H9 (cell line): ENCODE measurements at regions not wholly inside any gene's neighbourhood (a gene's known extent, or its start where the extent isn't known, plus 50 kb on each side); places are given as distances from the start of the nearest gene placed in this dataset.

Source experiments
- DNase-seq: peaks from one replicate; pipeline ENCODE4 v3.0.0-alpha.2; 2017
- H2AFZ ChIP-seq: one replicate; pipeline ENCODE4 v1.6.1; 2013; ENCODE audit warnings: mild to moderate bottlenecking, low read length, control low read depth, moderate library complexity
- H2AK5ac ChIP-seq: 2 replicates; pipeline ENCODE4 v1.6.1; 2013; ENCODE audit warnings: low read length, control low read depth, mixed read lengths; ENCODE audit not compliant: insufficient read length
- H2BK120ac ChIP-seq: one replicate; pipeline ENCODE4 v1.6.1; 2013; ENCODE audit warnings: low read depth, mild to moderate bottlenecking, low read length, control low read depth, inconsistent platforms; ENCODE audit not compliant: poor library complexity, severe bottlenecking
- H2BK12ac ChIP-seq: 2 replicates; pipeline ENCODE4 v1.6.1; 2013; ENCODE audit warnings: low read length, control low read depth, mixed read lengths, low read depth; ENCODE audit not compliant: insufficient read length
- H2BK15ac ChIP-seq: 2 replicates; pipeline ENCODE4 v1.6.1; 2013; ENCODE audit warnings: low read depth, low read length, control low read depth
- H2BK20ac ChIP-seq: one replicate; pipeline ENCODE4 v1.6.1; 2013; ENCODE audit warnings: low read depth, mild to moderate bottlenecking, low read length, control low read depth, inconsistent platforms; ENCODE audit not compliant: poor library complexity, severe bottlenecking
- H2BK5ac ChIP-seq: 2 replicates; pipeline ENCODE4 v1.6.1; 2013; ENCODE audit warnings: low read length, control low read depth, mixed read lengths; ENCODE audit not compliant: insufficient read length
- H3K14ac ChIP-seq: 2 replicates; pipeline ENCODE4 v1.6.1; 2013; ENCODE audit warnings: low read length, control low read depth; ENCODE audit not compliant: insufficient read depth
- H3K18ac ChIP-seq: 2 replicates; pipeline ENCODE4 v1.6.1; 2013; ENCODE audit warnings: low read depth, mild to moderate bottlenecking, mixed read lengths, low read length, control low read depth; ENCODE audit not compliant: insufficient read length
- H3K23ac ChIP-seq: 2 replicates; pipeline ENCODE4 v1.6.1; 2013; ENCODE audit warnings: low read length, control low read depth, mixed read lengths, low read depth; ENCODE audit not compliant: insufficient read length
- H3K23me2 ChIP-seq: 2 replicates; pipeline ENCODE4 v1.6.1; 2013; ENCODE audit warnings: low read depth, mild to moderate bottlenecking, mixed read lengths, low read length, control low read depth; ENCODE audit not compliant: insufficient read length, poor library complexity, severe bottlenecking
- H3K27ac ChIP-seq: 2 replicates; pipeline ENCODE4 v1.5.1; 2013; ENCODE audit warnings: low read length, control low read depth, mixed read lengths, low read depth; ENCODE audit not compliant: insufficient read length
- H3K27me3 ChIP-seq: 2 replicates; pipeline ENCODE4 v1.6.1; 2013; ENCODE audit warnings: low read length, control low read depth, inconsistent platforms; ENCODE audit not compliant: insufficient read depth
- H3K4ac ChIP-seq: 2 replicates; pipeline ENCODE4 v1.6.1; 2013; ENCODE audit warnings: low read depth, mild to moderate bottlenecking, control low read depth, inconsistent platforms, low read length, moderate library complexity
- H3K4me1 ChIP-seq: 2 replicates; pipeline ENCODE4 v1.6.1; 2013; ENCODE audit warnings: low read length, control low read depth, inconsistent platforms; ENCODE audit not compliant: insufficient read depth
- H3K4me2 ChIP-seq: 2 replicates; pipeline ENCODE4 v1.6.1; 2013; ENCODE audit warnings: low read length, control low read depth, mixed read lengths; ENCODE audit not compliant: insufficient read length, insufficient read depth
- H3K56ac ChIP-seq: 2 replicates; pipeline ENCODE4 v1.6.1; 2013; ENCODE audit warnings: low read depth, mild to moderate bottlenecking, mixed read lengths, low read length, control low read depth; ENCODE audit not compliant: insufficient read length
- H3K79me1 ChIP-seq: 2 replicates; pipeline ENCODE4 v1.6.1; 2013; ENCODE audit warnings: low read depth, mild to moderate bottlenecking, moderate library complexity, low read length, control low read depth, inconsistent platforms; ENCODE audit not compliant: insufficient read depth, poor library complexity, severe bottlenecking
- H3K79me2 ChIP-seq: 2 replicates; pipeline ENCODE4 v1.6.1; 2013; ENCODE audit warnings: low read length, control low read depth, inconsistent platforms; ENCODE audit not compliant: insufficient read depth
- H3K9ac ChIP-seq: 2 replicates; pipeline ENCODE4 v1.6.1; 2013; ENCODE audit warnings: low read length, control low read depth, mixed read lengths; ENCODE audit not compliant: insufficient read length; ENCODE audit errors: extremely low read depth
- H3K9me3 ChIP-seq: one replicate; pipeline ENCODE4 v1.6.1; 2013; ENCODE audit warnings: low read depth, low read length, inconsistent platforms; ENCODE audit not compliant: control insufficient read depth
- H3T11ph ChIP-seq: one replicate; pipeline ENCODE4 v1.6.1; 2013; ENCODE audit warnings: mild to moderate bottlenecking, low read length, control low read depth, inconsistent platforms
- H4K20me1 ChIP-seq: one replicate; pipeline ENCODE4 v1.6.1; 2013; ENCODE audit not compliant: control insufficient read depth, insufficient read length, insufficient read depth
- H4K5ac ChIP-seq: 2 replicates; pipeline ENCODE4 v1.6.1; 2013; ENCODE audit warnings: low read depth, mild to moderate bottlenecking, mixed read lengths, low read length, control low read depth; ENCODE audit not compliant: insufficient read length
- H4K8ac ChIP-seq: replicated peaks from 2 replicates; pipeline ENCODE4 v1.6.1; 2013; ENCODE audit warnings: low read length, control low read depth, mixed read lengths, low read depth; ENCODE audit not compliant: insufficient read length
- H4K91ac ChIP-seq: 2 replicates; pipeline ENCODE4 v1.6.1; 2013; ENCODE audit warnings: low read depth, mild to moderate bottlenecking, moderate library complexity, mixed read lengths, low read length, control low read depth; ENCODE audit not compliant: insufficient read length
- H3K27ac Mint-ChIP-seq, 3 experiments: 2 replicates in 2 of 3; 3 replicates in 1 of 3; pipeline ENCODE4 v1.8.0; 2020 to 2021; ENCODE audit warnings: mixed read lengths in 3 of 3, mild to moderate bottlenecking in 1 of 3, moderate library complexity in 1 of 3
- H3K27me3 Mint-ChIP-seq: 2 replicates; pipeline ENCODE4 v1.8.0; 2021; ENCODE audit warnings: low read depth, mild to moderate bottlenecking, moderate library complexity, mixed read lengths
- H3K36me3 Mint-ChIP-seq, 3 experiments: 2 replicates in 2 of 3; 3 replicates in 1 of 3; pipeline ENCODE4 v1.8.0; 2020 to 2021; ENCODE audit warnings: low read depth in 3 of 3, mixed read lengths in 3 of 3; ENCODE audit not compliant: insufficient read depth in 1 of 3
- H3K4me1 Mint-ChIP-seq, 2 experiments: 2 replicates each; pipeline ENCODE4 v1.8.0; 2020; ENCODE audit warnings: mixed read lengths in 2 of 2
- H3K4me3 Mint-ChIP-seq, 2 experiments: 2 replicates in 1 of 2; 3 replicates in 1 of 2; pipeline ENCODE4 v1.8.0; 2020 to 2021; ENCODE audit warnings: mild to moderate bottlenecking in 2 of 2, mixed read lengths in 2 of 2, moderate library complexity in 1 of 2
- H3K9me3 Mint-ChIP-seq, 2 experiments: 2 replicates in 1 of 2; 3 replicates in 1 of 2; pipeline ENCODE4 v1.8.0; 2020; ENCODE audit warnings: mild to moderate bottlenecking in 2 of 2, mixed read lengths in 2 of 2, moderate library complexity in 1 of 2
- WGBS: extraction: QIAGEN DNeasy Blood & Tissue Kit; methylation state at CpG from one replicate; pipeline ENCODE4 v1.1.7; 2013; ENCODE audit warnings: missing lambda C conversion rate, low lambda C conversion rate, mixed read lengths; ENCODE audit not compliant: insufficient read length; ENCODE audit errors: extremely low coverage; 5-methylcytosine and 5-hydroxymethylcytosine counted together
- TF ChIP-seq, protein P1 (sequence below): fragments of 200-600 bp; sonication (generic); conservative IDR thresholded peaks from 3 replicates; pipeline ENCODE4 v1.8.0; 2021; ENCODE audit warnings: antibody characterized with exemption, mild to moderate bottlenecking

DNA sequence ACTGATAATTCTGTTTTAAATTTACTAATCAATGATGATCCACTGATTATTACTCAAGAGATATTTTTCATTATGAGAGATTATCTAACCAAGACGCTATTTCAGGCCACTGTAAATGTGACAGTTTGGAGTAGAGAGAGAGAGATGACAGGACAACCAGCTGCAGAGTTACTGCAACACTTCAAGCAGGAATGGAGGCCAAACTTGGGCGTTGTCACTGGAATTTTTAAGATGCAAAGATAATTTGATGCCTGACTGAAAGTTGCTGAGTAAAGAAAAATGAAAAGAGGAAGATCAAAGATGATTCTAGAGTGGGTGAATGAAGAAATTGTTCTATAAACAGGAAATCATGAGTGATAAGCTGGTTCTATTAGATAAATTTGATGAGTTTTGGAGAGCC lies 1302.1 kb upstream of the TMEFF2 start:
- Histone ChIP-seq H2BK15ac (no peak overlapping the region), H2BK5ac (no peak overlapping the region), H4K8ac (no peak overlapping the region), H2BK120ac (no peak overlapping the region), H3K14ac (no peak overlapping the region), H3K79me2 (no peaks in the 10 kb centered on the region), H3K9me3 (no peaks in the 10 kb centered on the region), H2AK5ac (no peak overlapping the region), H4K20me1 (no peaks in the 10 kb centered on the region), H3T11ph (no peak overlapping the region), H2BK20ac (no peak overlapping the region), H3K4me2 (no peak overlapping the region), H3K4ac (no peak overlapping the region), H3K23me2 (no peaks in the 10 kb centered on the region), H4K5ac (no peak overlapping the region), H3K23ac (no peak overlapping the region), H3K4me1 (no peaks in the 10 kb centered on the region), H2AFZ (no peak overlapping the region), H3K27ac (no peak overlapping the region), H3K27me3 (no peaks in the 10 kb centered on the region), H3K56ac (no peak overlapping the region), H3K79me1 (no peaks in the 10 kb centered on the region), H3K18ac (no peak overlapping the region), H3K9ac (no peak overlapping the region), H2BK12ac (no peak overlapping the region), H4K91ac (no peak overlapping the region)
- Mint-ChIP-seq H3K9me3 (no peaks in the 10 kb centered on the region; a peak in 1 of 5 replicates), H3K27ac (no peak overlapping the region), H3K4me1 (no peaks in the 10 kb centered on the region), H3K36me3 (no peaks in the 10 kb centered on the region; a peak in 1 of 7 replicates), H3K4me3 (no peak overlapping the region), H3K27me3 (no peaks in the 10 kb centered on the region)
- no peak for DNase-seq
- WGBS: no CpG with 5 or more reads among the region's 2 CpGs
- TF ChIP-seq, protein P1, sequence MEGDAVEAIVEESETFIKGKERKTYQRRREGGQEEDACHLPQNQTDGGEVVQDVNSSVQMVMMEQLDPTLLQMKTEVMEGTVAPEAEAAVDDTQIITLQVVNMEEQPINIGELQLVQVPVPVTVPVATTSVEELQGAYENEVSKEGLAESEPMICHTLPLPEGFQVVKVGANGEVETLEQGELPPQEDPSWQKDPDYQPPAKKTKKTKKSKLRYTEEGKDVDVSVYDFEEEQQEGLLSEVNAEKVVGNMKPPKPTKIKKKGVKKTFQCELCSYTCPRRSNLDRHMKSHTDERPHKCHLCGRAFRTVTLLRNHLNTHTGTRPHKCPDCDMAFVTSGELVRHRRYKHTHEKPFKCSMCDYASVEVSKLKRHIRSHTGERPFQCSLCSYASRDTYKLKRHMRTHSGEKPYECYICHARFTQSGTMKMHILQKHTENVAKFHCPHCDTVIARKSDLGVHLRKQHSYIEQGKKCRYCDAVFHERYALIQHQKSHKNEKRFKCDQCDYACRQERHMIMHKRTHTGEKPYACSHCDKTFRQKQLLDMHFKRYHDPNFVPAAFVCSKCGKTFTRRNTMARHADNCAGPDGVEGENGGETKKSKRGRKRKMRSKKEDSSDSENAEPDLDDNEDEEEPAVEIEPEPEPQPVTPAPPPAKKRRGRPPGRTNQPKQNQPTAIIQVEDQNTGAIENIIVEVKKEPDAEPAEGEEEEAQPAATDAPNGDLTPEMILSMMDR: no peak
